GM23248 (cell line): ENCODE measurements at regions not wholly inside any gene's neighbourhood (a gene's known extent, or its start where the extent isn't known, plus 50 kb on each side); places are given as distances from the start of the nearest gene placed in this dataset.

ENCODE experiments used
- EZH2 ChIP-seq: fragments of 200-600 bp; sonication (generic); IDR thresholded peaks from 2 replicates; pipeline ENCODE4 v1.6.1; 2018; ENCODE audit warnings: antibody characterized with exemption, mild to moderate bottlenecking; ENCODE audit not compliant: insufficient read depth, poor library complexity, severe bottlenecking
- EZH2phosphoT487 ChIP-seq: fragments of 200-600 bp; sonication (generic); IDR thresholded peaks from 2 replicates; pipeline ENCODE4 v1.6.1; 2018; ENCODE audit warnings: antibody characterized with exemption, moderate library complexity, mild to moderate bottlenecking, low read depth; ENCODE audit not compliant: insufficient read depth

DNA sequence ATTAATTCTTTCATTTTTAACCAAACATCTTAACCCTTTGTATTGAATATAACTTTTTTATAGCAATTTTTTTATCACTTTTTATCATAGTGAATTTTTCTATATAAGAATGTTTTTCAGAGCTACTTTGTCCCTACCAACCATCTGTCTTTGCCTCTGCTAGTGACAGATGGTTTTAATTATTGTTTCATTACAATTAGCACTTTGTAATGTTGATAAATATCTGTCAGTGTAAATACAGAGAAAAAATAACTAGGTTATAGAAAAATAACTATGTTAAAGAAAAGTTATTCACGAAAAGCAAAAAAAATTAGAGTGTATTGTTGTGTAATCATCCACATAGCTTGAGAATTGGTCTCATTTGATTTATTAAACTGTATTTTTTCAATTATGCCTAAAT lies 91.0 kb upstream of the CDH19 start:
- no peak for TF ChIP-seq EZH2
- no peak for TF ChIP-seq EZH2phosphoT487
